A549 (cell line): ENCODE measurements at regions not wholly inside any gene's neighbourhood (a gene's known extent, or its start where the extent isn't known, plus 50 kb on each side); places are given as distances from the start of the nearest gene placed in this dataset.

Experiments used
- ATAC-seq, 2 experiments: fragments of 200-7000 bp in 1 of 2; fragments of >200 bp in 1 of 2; cut with Nextera tagmentation in 1 of 2; cut with Tn5 transposase in 1 of 2; 3 replicates each; pipeline versions ENCODE4 v1.8.0 to v1.9.1; 2018 to 2020; ENCODE audit warnings: mild to moderate bottlenecking in 1 of 2, moderate library complexity in 1 of 2
- CTCF ChIA-PET: fragments of 300-600 bp; sonication (Branson Sonifier 250); formaldehyde crosslinking; extraction: SDS; loops from one replicate; lab custom pipeline; 2021; ENCODE audit warnings: antibody characterized with exemption, inconsistent platforms; lab: Yijun Ruan, JAX
- POLR2A ChIA-PET: fragments of 350-600 bp; formaldehyde crosslinking; extraction: SDS; loops from one replicate; lab custom pipeline; 2021; ENCODE audit warnings: antibody characterized with exemption, inconsistent platforms; lab: Yijun Ruan, JAX
- DNase-seq, 2 experiments: peaks; one replicate each; pipeline versions ENCODE4 v3.0.0 to v3.0.0-alpha.2; 2011 to 2016; ENCODE audit warnings: low read depth in 1 of 2, low spot score in 1 of 2
- FAIRE-seq: peaks from 2 replicates; lab custom pipeline; 2011; peaks lifted over from hg19 to GRCh38; lab: Jason Lieb, UNC
- H3K27ac ChIP-seq, 2 experiments: fragments of >200 bp; sonication (Bioruptor Twin); formaldehyde crosslinking; 3 replicates each; pipeline ENCODE4 v1.5.1; 2016 to 2017
- H3K4me1 ChIP-seq: fragments of >200 bp; sonication (Bioruptor Twin); formaldehyde crosslinking; 3 replicates; pipeline ENCODE4 v1.6.1; 2016
- H3K4me2 ChIP-seq: fragments of >200 bp; sonication (Bioruptor Twin); formaldehyde crosslinking; 3 replicates; pipeline ENCODE4 v1.6.1; 2016
- H3K4me3 ChIP-seq: fragments of >200 bp; sonication (Bioruptor Twin); formaldehyde crosslinking; 3 replicates; pipeline ENCODE4 v1.5.1; 2016
- H3K9me3 ChIP-seq: fragments of >200 bp; sonication (Bioruptor Twin); formaldehyde crosslinking; 3 replicates; pipeline ENCODE4 v1.6.1; 2016
- CHD2 ChIP-seq: fragments of 150-350 bp; IDR thresholded peaks from 2 replicates; pipeline ENCODE4 v1.6.1; 2014; ENCODE audit warnings: low read length; ENCODE audit not compliant: partially characterized antibody
- CHD4 ChIP-seq: fragments of 200-600 bp; sonication (generic); IDR thresholded peaks from 2 replicates; pipeline ENCODE4 v1.6.1; 2016; ENCODE audit warnings: antibody characterized with exemption, mild to moderate bottlenecking, borderline replicate concordance
- FOSL2 ChIP-seq, 2 experiments: fragments of 450-650 bp in 1 of 2; fragments of >200 bp in 1 of 2; sonication (Bioruptor Twin) in 1 of 2; formaldehyde crosslinking; IDR thresholded peaks; 2 replicates each; pipeline versions ENCODE4 v1.5.0 to v1.6.1; 2016 to 2020; ENCODE audit warnings: mild to moderate bottlenecking in 1 of 2, moderate library complexity in 1 of 2
- FOXS1 ChIP-seq: fragments of 250-450 bp; sonication (Bioruptor Pico); IDR thresholded peaks from 2 replicates; pipeline ENCODE4 v1.5.0; 2020; ENCODE audit warnings: mild to moderate bottlenecking, moderate library complexity
- HEYL ChIP-seq: fragments of 250-450 bp; sonication (Bioruptor Pico); IDR thresholded peaks from 2 replicates; pipeline ENCODE4 v1.8.0; 2021; ENCODE audit warnings: mild to moderate bottlenecking, moderate library complexity
- HMGXB4 ChIP-seq: fragments of 250-450 bp; sonication (Bioruptor Pico); IDR thresholded peaks from 2 replicates; pipeline ENCODE4 v1.5.0; 2021; ENCODE audit warnings: mild to moderate bottlenecking, moderate library complexity, borderline replicate concordance
- MAFK ChIP-seq: fragments of 450-650 bp; IDR thresholded peaks from 2 replicates; pipeline ENCODE4 v1.6.1; 2014; ENCODE audit not compliant: partially characterized antibody
- RAD21 ChIP-seq, 2 experiments: fragments of >200 bp in 1 of 2; sonication (Bioruptor Twin) in 1 of 2; formaldehyde crosslinking in 1 of 2; IDR thresholded peaks in 1 of 2; conservative IDR thresholded peaks in 1 of 2; 2 replicates in 1 of 2; 3 replicates in 1 of 2; pipeline ENCODE4 v1.6.1; 2012 to 2018; ENCODE audit warnings: inconsistent platforms in 1 of 2
- RNF2 ChIP-seq: fragments of 200-600 bp; sonication (generic); IDR thresholded peaks from 2 replicates; pipeline ENCODE4 v1.6.1; 2016; ENCODE audit warnings: low read depth, mild to moderate bottlenecking, antibody characterized with exemption, moderate library complexity, borderline replicate concordance
- SMC3 ChIP-seq: fragments of >200 bp; sonication (Bioruptor Twin); formaldehyde crosslinking; IDR thresholded peaks from 3 replicates; pipeline ENCODE4 v1.6.1; 2018; ENCODE audit warnings: inconsistent platforms
- TFCP2L1 ChIP-seq: fragments of 250-450 bp; sonication (Bioruptor Pico); IDR thresholded peaks from 2 replicates; pipeline ENCODE4 v1.5.0; 2021; ENCODE audit warnings: mild to moderate bottlenecking
- TP53 ChIP-seq: fragments of 250-450 bp; sonication (Bioruptor Pico); IDR thresholded peaks from 2 replicates; pipeline ENCODE4 v1.5.0; 2021; ENCODE audit warnings: mild to moderate bottlenecking, moderate library complexity
- ZFP36 ChIP-seq: fragments of 450-650 bp; IDR thresholded peaks from 2 replicates; pipeline ENCODE4 v1.6.1; 2014; ENCODE audit warnings: borderline replicate concordance; ENCODE audit not compliant: partially characterized antibody
- WGBS: methylation state at CpG from one replicate; pipeline ENCODE4 v1.1.6; 2017; ENCODE audit errors: missing lambda C conversion rate; 5-methylcytosine and 5-hydroxymethylcytosine counted together
- TF ChIP-seq, protein P1 (sequence below): fragments of >200 bp; sonication (Bioruptor Twin); formaldehyde crosslinking; IDR thresholded peaks from 3 replicates; pipeline ENCODE4 v1.6.1; 2016
- TF ChIP-seq, protein P2 (sequence below): IDR thresholded peaks from 2 replicates; pipeline ENCODE4 v1.6.1; 2012
- TF ChIP-seq, protein P3 (sequence below): fragments of >200 bp; sonication (Bioruptor Twin); formaldehyde crosslinking; IDR thresholded peaks from 2 replicates; pipeline ENCODE4 v1.6.1; 2016
- TF ChIP-seq, protein P4 (sequence below): IDR thresholded peaks from 2 replicates; pipeline ENCODE4 v1.6.1; 2012; ENCODE audit warnings: low read depth, borderline replicate concordance

DNA sequence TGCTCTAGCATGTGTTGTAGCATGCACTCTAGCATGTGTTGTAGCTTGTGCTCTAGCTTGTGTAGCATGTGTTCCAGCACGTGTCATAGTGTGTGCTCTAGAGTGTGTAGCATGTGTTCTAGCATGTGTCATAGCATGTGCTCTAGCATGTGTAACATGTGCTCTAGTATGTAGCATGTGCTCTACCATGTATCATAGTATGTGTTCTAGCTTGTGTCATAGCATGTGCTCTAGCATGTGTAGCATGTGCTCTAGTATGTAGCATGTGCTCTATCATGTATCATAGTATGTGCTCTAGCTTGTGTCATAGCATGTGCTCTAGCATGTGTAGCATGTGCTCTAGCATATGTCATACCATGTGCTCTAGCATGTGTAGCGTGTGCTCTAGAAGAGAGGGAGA, 255.3 kb downstream of the ICE1 start (continued):
- TF ChIP-seq TFCP2L1 (no peak), RAD21 (conservative IDR thresholded peaks at IDR 0.05 in 1 of 2, IDR thresholded peaks at IDR 0.05 in 1 of 2) (no peak), TP53 (CRISPR knock-in tag) (no peak)
- TF ChIP-seq, all 56 proteins: peak for 0

- CTCF ChIA-PET, result interaction anchor here (0.9 kb wide), 1 partner anchor 19 kb away, joined by 3 read pairs; no protein-coding TSS in a partner anchor
- 0% methylated on average over 3 of the region's 3 CpGs for WGBS
- POLR2A ChIA-PET, result no interaction called here
Observed at GRCh38 chr5:5676218-5676617, 253.7 kb downstream of the ICE1 start.

DNA sequence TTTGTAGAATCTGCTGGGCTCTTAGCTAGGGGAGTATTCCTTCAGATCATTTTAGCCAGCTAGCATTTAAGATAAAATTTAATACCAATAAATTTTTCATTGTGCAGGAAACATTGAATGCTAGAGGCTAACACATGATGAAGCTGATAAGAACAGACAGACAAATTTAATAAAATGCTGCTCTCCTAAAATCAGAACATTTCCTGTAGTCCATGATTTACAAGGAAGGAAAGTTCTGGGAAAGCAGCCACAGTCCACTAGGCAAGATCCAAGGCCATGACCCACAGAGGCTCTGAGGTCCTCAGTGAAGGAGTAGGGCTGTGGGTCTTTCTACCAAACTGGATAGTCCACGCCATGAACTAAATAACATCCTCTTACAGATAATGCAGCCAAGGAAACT, 253.0 kb downstream of the ICE1 start:
- POLR2A ChIA-PET, result no interaction called here
- FAIRE-seq, result no peak

More at GRCh38 chr5:5676218-5676617, 253.7 kb downstream of the ICE1 start:
- ATAC-seq, result no peak
- Histone ChIP-seq H3K9me3 (no peaks in the 10 kb centered on the region), H3K4me1 (no peaks in the 10 kb centered on the region), H3K4me3 (no peak overlapping the region), H3K4me2 (no peak overlapping the region), H3K27ac (no peak overlapping the region)
- no peak for FAIRE-seq
- no peak for DNase-seq
- no peak for TF ChIP-seq CHD2
- TF ChIP-seq CHD4, result no peak
- TF ChIP-seq ZFP36, result no peak

GRCh38 chr5:5671823-5672222, 249.3 kb downstream of the ICE1 start:
- CTCF ChIA-PET, result no interaction called here
- Histone ChIP-seq H3K27ac (no peak overlapping the region), H3K4me3 (no peak overlapping the region), H3K4me2 (no peak overlapping the region), H3K9me3 (no peaks in the 10 kb centered on the region), H3K4me1 (no peaks in the 10 kb centered on the region)
- TF ChIP-seq, protein P1, sequence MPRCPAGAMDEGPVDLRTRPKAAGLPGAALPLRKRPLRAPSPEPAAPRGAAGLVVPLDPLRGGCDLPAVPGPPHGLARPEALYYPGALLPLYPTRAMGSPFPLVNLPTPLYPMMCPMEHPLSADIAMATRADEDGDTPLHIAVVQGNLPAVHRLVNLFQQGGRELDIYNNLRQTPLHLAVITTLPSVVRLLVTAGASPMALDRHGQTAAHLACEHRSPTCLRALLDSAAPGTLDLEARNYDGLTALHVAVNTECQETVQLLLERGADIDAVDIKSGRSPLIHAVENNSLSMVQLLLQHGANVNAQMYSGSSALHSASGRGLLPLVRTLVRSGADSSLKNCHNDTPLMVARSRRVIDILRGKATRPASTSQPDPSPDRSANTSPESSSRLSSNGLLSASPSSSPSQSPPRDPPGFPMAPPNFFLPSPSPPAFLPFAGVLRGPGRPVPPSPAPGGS, result no peak
- no peak for TF ChIP-seq RNF2
- no peak for TF ChIP-seq TP53 (CRISPR knock-in tag)
- TF ChIP-seq, protein P2, sequence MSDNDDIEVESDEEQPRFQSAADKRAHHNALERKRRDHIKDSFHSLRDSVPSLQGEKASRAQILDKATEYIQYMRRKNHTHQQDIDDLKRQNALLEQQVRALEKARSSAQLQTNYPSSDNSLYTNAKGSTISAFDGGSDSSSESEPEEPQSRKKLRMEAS, result no peak
- TF ChIP-seq HMGXB4 (CRISPR knock-in tag), result no peak
- TF ChIP-seq HEYL (CRISPR knock-in tag), result no peak
- DNase-seq, result no peak
- WGBS, result 0% methylated on average over 1 of the region's 1 CpG
- no peak for FAIRE-seq
- no peak for ATAC-seq
- POLR2A ChIA-PET, result no interaction called here

More for the DNA sequence above, 253.0 kb downstream of the ICE1 start:
- ATAC-seq (no peak), DNase-seq (no peak)
- H3K4me2 ChIP-seq, result no peak overlapping the region
- TF ChIP-seq, protein P3, sequence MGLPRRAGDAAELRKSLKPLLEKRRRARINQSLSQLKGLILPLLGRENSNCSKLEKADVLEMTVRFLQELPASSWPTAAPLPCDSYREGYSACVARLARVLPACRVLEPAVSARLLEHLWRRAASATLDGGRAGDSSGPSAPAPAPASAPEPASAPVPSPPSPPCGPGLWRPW, result no peak
- no peak for TF ChIP-seq SMC3
- no peak for TF ChIP-seq MAFK
- TF ChIP-seq, protein P4, sequence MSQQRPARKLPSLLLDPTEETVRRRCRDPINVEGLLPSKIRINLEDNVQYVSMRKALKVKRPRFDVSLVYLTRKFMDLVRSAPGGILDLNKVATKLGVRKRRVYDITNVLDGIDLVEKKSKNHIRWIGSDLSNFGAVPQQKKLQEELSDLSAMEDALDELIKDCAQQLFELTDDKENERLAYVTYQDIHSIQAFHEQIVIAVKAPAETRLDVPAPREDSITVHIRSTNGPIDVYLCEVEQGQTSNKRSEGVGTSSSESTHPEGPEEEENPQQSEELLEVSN, result no peak
- no peak for TF ChIP-seq ZFP36
- TF ChIP-seq FOXS1 (CRISPR knock-in tag), result no peak
- TF ChIP-seq FOSL2 (IDR thresholded peaks at IDR 0.05), result no peak
- no peak for TF ChIP-seq FOSL2 (CRISPR knock-in tag; IDR thresholded peaks at IDR 0.05)
- 0% methylated on average over 1 of the region's 1 CpG for WGBS
- H3K4me1 ChIP-seq, result no peaks in the 10 kb centered on the region
- CTCF ChIA-PET, result no interaction called here
- H3K27ac ChIP-seq, result no peak overlapping the region
- no peaks in the 10 kb centered on the region for H3K9me3 ChIP-seq
- H3K4me3 ChIP-seq, result no peak overlapping the region
